NT2/D1 (cell line): ENCODE measurements at regions not wholly inside any gene's neighbourhood (a gene's known extent, or its start where the extent isn't known, plus 50 kb on each side); places are given as distances from the start of the nearest gene placed in this dataset.
"Not testable (repeated sequence)": the region's sequence is repeated elsewhere in the genome, so short reads cannot be mapped to it uniquely, and the experiment has no call there.

Experiments
- YY1 ChIP-seq: IDR thresholded peaks from 2 replicates; pipeline ENCODE4 v1.6.1; 2011; ENCODE audit not compliant: insufficient read length, insufficient read depth
- ZNF274 ChIP-seq: IDR thresholded peaks from 2 replicates; pipeline ENCODE4 v1.6.1; 2011; ENCODE audit warnings: mild to moderate bottlenecking, low read depth, low read length

DNA sequence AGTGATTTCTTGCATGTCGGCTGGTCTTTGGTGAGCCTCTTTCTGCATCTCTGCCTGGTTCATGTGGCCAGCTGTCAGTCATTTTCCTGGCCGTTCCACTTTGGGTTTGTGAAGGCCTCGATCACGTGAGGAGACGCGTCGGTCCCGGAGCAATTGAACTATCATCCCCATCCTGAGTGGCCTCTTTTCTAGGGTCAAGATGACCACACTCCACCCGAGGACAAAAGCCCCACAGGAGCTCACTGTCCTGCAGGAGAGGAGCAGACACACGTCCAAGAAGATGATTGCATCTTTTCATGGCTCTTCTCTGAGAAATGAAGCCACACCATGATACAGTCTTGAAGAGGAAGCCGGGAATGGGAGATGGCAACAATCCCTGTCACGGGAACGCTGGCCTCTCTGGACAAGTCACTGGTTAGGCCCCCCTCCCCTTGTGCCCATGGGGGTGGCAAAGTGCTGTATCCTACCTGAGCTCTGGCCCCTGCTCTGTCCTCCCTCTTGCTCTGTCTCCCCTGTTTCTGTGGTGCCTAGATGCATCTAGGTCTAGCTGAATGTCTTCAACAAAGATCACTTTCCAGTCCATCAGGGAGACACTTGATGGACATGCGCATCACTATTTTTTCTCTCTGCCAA is 291.4 kb upstream of the ZNF337 start:
- TF ChIP-seq YY1, ZNF274: not testable (repeated sequence)
